HCT116 (cell line): ENCODE measurements at regions not wholly inside any gene's neighbourhood (a gene's known extent, or its start where the extent isn't known, plus 50 kb on each side); places are given as distances from the start of the nearest gene placed in this dataset.

Source experiments
- ATAC-seq: fragments of 200-7000 bp; cut with Tn5 transposase; 2 replicates; pipeline ENCODE4 v1.9.1; 2020; ENCODE audit warnings: mild to moderate bottlenecking, moderate library complexity
- BruUV-seq: library from RNA; stranded (reverse); fragments of 400-500 nt; replicated peaks from 2 replicates; lab custom pipeline; 2021; lab: Mats Ljungman, UMichigan
- CTCF ChIA-PET: fragments of 300-600 bp; sonication (Branson Sonifier 250); formaldehyde crosslinking; loops from one replicate; lab custom pipeline; 2021; ENCODE audit warnings: antibody characterized with exemption; lab: Charles Lee
- POLR2A ChIA-PET: fragments of 300-600, 350-600 bp; sonication (Branson Sonifier 250); formaldehyde crosslinking; loops from one replicate; lab custom pipeline; 2021; ENCODE audit warnings: antibody characterized with exemption; lab: Charles Lee
- RAD21 ChIA-PET, 2 experiments: fragments of 300-600 bp; sonication (Branson Sonifier 250); formaldehyde crosslinking; loops; one replicate each; lab custom pipeline; 2023; ENCODE audit warnings: low total read pairs in 2 of 2; ENCODE audit not compliant: uncharacterized antibody in 2 of 2, unreplicated experiment in 2 of 2, low non-redundant PET in 1 of 2; lab: Charles Lee
- DNase-seq: peaks from one replicate; pipeline ENCODE4 v3.0.0-alpha.2; 2010; ENCODE audit warnings: low read depth, low spot score
- H2AFZ ChIP-seq: fragments of 200-600 bp; shearing (Covaris generic), sonication (generic); 2 replicates; pipeline ENCODE4 v1.6.1; 2017; ENCODE audit warnings: low read depth, mixed run types, mixed read lengths, antibody characterized with exemption, low read length; ENCODE audit not compliant: poor library complexity, severe bottlenecking
- H3K27ac ChIP-seq: 2 replicates; pipeline ENCODE4 v1.5.1; 2012; ENCODE audit warnings: low read depth, low read length
- H3K27me3 ChIP-seq: fragments of 200-600 bp; sonication (generic); 2 replicates; pipeline ENCODE4 v1.6.1; 2016; ENCODE audit warnings: mixed run types, low read length, mixed read lengths; ENCODE audit not compliant: insufficient read depth
- H3K36me3 ChIP-seq, 2 experiments: fragments of 200-500 bp in 1 of 2; fragments of 200-600 bp in 1 of 2; sonication (Bioruptor generic) in 1 of 2; sonication (generic) in 1 of 2; 2 replicates each; pipeline versions ENCODE4 v1.5.1 to v1.6.1; 2014 to 2016; ENCODE audit warnings: low read length in 2 of 2, inconsistent platforms in 1 of 2, mixed read lengths in 1 of 2, mixed run types in 1 of 2; ENCODE audit not compliant: insufficient read depth in 2 of 2, control insufficient read depth in 1 of 2
- H3K4me1 ChIP-seq, 2 experiments: fragments of 200-600 bp in 1 of 2; sonication (generic) in 1 of 2; 2 replicates each; pipeline versions ENCODE4 v1.5.1 to v1.6.1; 2012 to 2017; ENCODE audit warnings: low read length in 2 of 2, inconsistent platforms in 1 of 2, mild to moderate bottlenecking in 1 of 2, mixed read lengths in 1 of 2, mixed run types in 1 of 2, moderate library complexity in 1 of 2; ENCODE audit not compliant: insufficient read depth in 2 of 2, control insufficient read depth in 1 of 2
- H3K4me2 ChIP-seq: fragments of 200-600 bp; sonication (generic); 2 replicates; pipeline ENCODE4 v1.6.1; 2017; ENCODE audit warnings: mixed run types, low read length, mixed read lengths
- H3K4me3 ChIP-seq, 2 experiments: fragments of 200-600 bp in 1 of 2; sonication (generic) in 1 of 2; replicated peaks in 1 of 2; 2 replicates each; pipeline ENCODE4 v1.5.1; 2011 to 2016; ENCODE audit warnings: low read length in 2 of 2, control low read depth in 1 of 2, low read depth in 1 of 2, mild to moderate bottlenecking in 1 of 2, mixed read lengths in 1 of 2, mixed run types in 1 of 2
- H3K79me2 ChIP-seq: fragments of 200-600 bp; sonication (generic); 2 replicates; pipeline ENCODE4 v1.6.1; 2017; ENCODE audit warnings: mild to moderate bottlenecking, mixed run types, low read length, moderate library complexity, mixed read lengths; ENCODE audit not compliant: insufficient read depth
- H3K9ac ChIP-seq: fragments of 200-600 bp; sonication (generic); 2 replicates; pipeline ENCODE4 v1.6.1; 2016; ENCODE audit warnings: low read length, mixed read lengths
- H3K9me2 ChIP-seq: fragments of 200-600 bp; sonication (generic), shearing (Covaris generic); 2 replicates; pipeline ENCODE4 v1.6.1; 2017; ENCODE audit warnings: mixed run types, mild to moderate bottlenecking, moderate library complexity; ENCODE audit not compliant: insufficient read depth
- H3K9me3 ChIP-seq, 2 experiments: fragments of 200-500 bp in 1 of 2; fragments of 200-600 bp in 1 of 2; sonication (Bioruptor generic) in 1 of 2; sonication (generic) in 1 of 2; 2 replicates each; pipeline ENCODE4 v1.6.1; 2014 to 2017; ENCODE audit warnings: low read length in 2 of 2, mixed read lengths in 2 of 2, inconsistent platforms in 1 of 2, low read depth in 1 of 2, mild to moderate bottlenecking in 1 of 2, mixed run types in 1 of 2, moderate library complexity in 1 of 2; ENCODE audit not compliant: control insufficient read depth in 1 of 2, insufficient read depth in 1 of 2
- H4K20me1 ChIP-seq: fragments of 200-600 bp; sonication (generic), shearing (Covaris generic); 2 replicates; pipeline ENCODE4 v1.6.1; 2017; ENCODE audit warnings: mixed run types, mild to moderate bottlenecking, moderate library complexity; ENCODE audit not compliant: insufficient read depth
- EGR1 ChIP-seq: IDR thresholded peaks from 2 replicates; pipeline ENCODE4 v1.6.1; 2012; ENCODE audit warnings: low read depth
- JUND ChIP-seq: IDR thresholded peaks from 2 replicates; pipeline ENCODE4 v1.6.1; 2012
- SIN3A ChIP-seq: IDR thresholded peaks from 2 replicates; pipeline ENCODE4 v1.6.1; 2012; ENCODE audit warnings: low read depth
- SRF ChIP-seq: IDR thresholded peaks from 2 replicates; pipeline ENCODE4 v1.6.1; 2012; ENCODE audit warnings: low read depth
- intact Hi-C: fragments of 100-400 bp; cut with micrococcal nuclease; formaldehyde crosslinking; loops from 2 replicates; pipeline ENCODE4 v1.10.0; 2022

DNA sequence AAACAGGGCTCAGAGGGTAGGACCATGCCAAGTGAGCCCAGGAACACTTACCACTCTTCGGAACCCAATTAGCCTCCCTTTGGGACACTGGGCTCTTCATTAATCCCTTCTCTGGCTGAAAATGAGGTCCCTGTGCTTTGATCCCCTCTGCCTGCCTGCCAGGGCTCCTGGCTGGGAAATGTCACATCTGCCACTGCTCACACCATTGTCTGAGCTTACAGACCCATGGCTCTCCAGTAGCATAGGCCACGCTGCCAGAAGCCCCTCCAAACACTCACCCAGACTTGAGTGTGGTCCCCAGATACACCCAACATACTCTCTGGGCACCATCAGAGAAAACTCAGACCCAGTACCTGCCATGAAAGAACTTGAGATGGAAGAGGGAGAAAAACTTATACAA, 287.3 kb downstream of the XXYLT1 start:
- Histone ChIP-seq H2AFZ (no peak overlapping the region), H3K4me2 (no peak overlapping the region), H3K27me3 (no peaks in the 10 kb centered on the region), H3K9ac (no peak overlapping the region), H3K79me2 (no peaks in the 10 kb centered on the region), H4K20me1 (no peaks in the 10 kb centered on the region), H3K27ac (no peak overlapping the region), H3K36me3 (no peaks in the 10 kb centered on the region), H3K9me3 (no peaks in the 10 kb centered on the region; a peak in 1 of 4 replicates), H3K4me1 (peaks cover 3 to 22% of the 10 kb centered on the region in 2 experiments; a peak in 2 of 4 replicates), H3K9me2 (no peaks in the 10 kb centered on the region), H3K4me3 (no peak overlapping the region)
- ChIA-PET POLR2A (no interaction called here), RAD21 (no interaction called here), CTCF (no interaction called here)
- no peak for TF ChIP-seq SIN3A
- intact Hi-C loops = no loop called here
- ATAC-seq = no peak
- BruUV-seq = no TSS peak
- no peak for DNase-seq

DNA sequence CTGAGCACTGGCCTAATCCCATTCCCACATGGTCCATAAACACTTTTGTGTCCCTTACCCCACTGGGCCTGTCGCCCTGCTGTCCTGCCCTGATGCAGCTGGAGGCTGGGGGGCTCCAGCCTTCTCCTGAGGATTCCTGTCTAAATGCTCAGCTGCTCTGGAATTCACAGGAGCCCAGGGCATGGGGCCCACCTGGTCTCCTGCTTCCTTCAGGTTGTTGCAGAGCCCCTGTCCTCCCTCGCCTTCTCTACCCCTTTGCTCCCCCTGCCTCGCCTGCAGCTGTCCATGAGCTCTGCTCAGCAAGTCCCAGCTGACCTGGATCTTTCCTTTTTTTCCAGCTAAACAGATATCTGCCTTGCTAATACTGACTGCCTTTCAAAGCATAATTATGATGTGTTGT, 286.9 kb downstream of the XXYLT1 start:
- TF ChIP-seq SRF = no peak
- no peak for TF ChIP-seq EGR1
- TF ChIP-seq JUND = no peak
- Histone ChIP-seq H3K36me3 (no peaks in the 10 kb centered on the region), H3K4me3 (no peak overlapping the region), H4K20me1 (no peaks in the 10 kb centered on the region), H2AFZ (no peak overlapping the region), H3K4me2 (no peak overlapping the region), H3K9me3 (no peaks in the 10 kb centered on the region; a peak in 1 of 4 replicates), H3K27ac (no peak overlapping the region), H3K4me1 (peaks cover 3 to 23% of the 10 kb centered on the region in 2 experiments; a peak in 2 of 4 replicates), H3K79me2 (no peaks in the 10 kb centered on the region), H3K27me3 (no peaks in the 10 kb centered on the region), H3K9me2 (no peaks in the 10 kb centered on the region), H3K9ac (no peak overlapping the region)
- ChIA-PET RAD21 (interaction anchor here in 1 of 2 experiments (2.1 kb wide), 1 partner anchor 301 kb away, joined by 6 read pairs; no protein-coding TSS in a partner anchor), POLR2A (no interaction called here), CTCF (no interaction called here)
- DNase-seq (no peak), ATAC-seq (no peak)
- intact Hi-C loops = no loop called here
- no TSS peak for BruUV-seq
